SK-N-SH (cell line): ENCODE measurements at regions not wholly inside any gene's neighbourhood (a gene's known extent, or its start where the extent isn't known, plus 50 kb on each side); places are given as distances from the start of the nearest gene placed in this dataset.

Experiments
- GABPA ChIP-seq: IDR thresholded peaks from 2 replicates; pipeline ENCODE4 v1.4.0; 2012; ENCODE audit warnings: low read depth, mild to moderate bottlenecking
- GATA2 ChIP-seq: sonication (generic); formaldehyde crosslinking; IDR thresholded peaks from 2 replicates; pipeline ENCODE4 v1.5.0; 2020; ENCODE audit warnings: mild to moderate bottlenecking, missing genetic modification reagents
- MXI1 ChIP-seq: IDR thresholded peaks from 2 replicates; pipeline ENCODE4 v1.6.1; 2012; ENCODE audit warnings: mild to moderate bottlenecking, low read depth, low read length, improper control_type of control experiment
- POLR2AphosphoS5 ChIP-seq: IDR thresholded peaks from 2 replicates; pipeline ENCODE4 v1.6.1; 2012; ENCODE audit warnings: low read depth, low read length
- RAD21 ChIP-seq: IDR thresholded peaks from 2 replicates; pipeline ENCODE4 v1.6.1; 2012; ENCODE audit warnings: mild to moderate bottlenecking, low read length
- SIN3A ChIP-seq: IDR thresholded peaks from 2 replicates; pipeline ENCODE4 v1.6.1; 2012; ENCODE audit warnings: low read depth, mild to moderate bottlenecking, low read length, moderate library complexity, borderline replicate concordance
- SMC3 ChIP-seq: IDR thresholded peaks from 2 replicates; pipeline ENCODE4 v1.6.1; 2012; ENCODE audit warnings: low read depth, low read length, improper control_type of control experiment
- TAF1 ChIP-seq: IDR thresholded peaks from 2 replicates; pipeline ENCODE4 v1.6.1; 2012; ENCODE audit warnings: low read depth, mild to moderate bottlenecking, low read length, moderate library complexity, borderline replicate concordance
- TF ChIP-seq, protein P1 (sequence below): fragments of 200-600 bp; sonication (generic); IDR thresholded peaks from 2 replicates; pipeline ENCODE4 v1.6.1; 2017; ENCODE audit warnings: antibody characterized with exemption, mild to moderate bottlenecking, moderate library complexity
- TF ChIP-seq, protein P2 (sequence below): IDR thresholded peaks from 2 replicates; pipeline ENCODE4 v1.6.1; 2012; ENCODE audit warnings: mild to moderate bottlenecking, low read depth, low read length, moderate library complexity
- TF ChIP-seq, protein P3 (sequence below): fragments of 150-350 bp; IDR thresholded peaks from 2 replicates; pipeline ENCODE4 v1.6.1; 2017; ENCODE audit warnings: antibody characterized with exemption, low read length, low read depth, borderline replicate concordance

DNA sequence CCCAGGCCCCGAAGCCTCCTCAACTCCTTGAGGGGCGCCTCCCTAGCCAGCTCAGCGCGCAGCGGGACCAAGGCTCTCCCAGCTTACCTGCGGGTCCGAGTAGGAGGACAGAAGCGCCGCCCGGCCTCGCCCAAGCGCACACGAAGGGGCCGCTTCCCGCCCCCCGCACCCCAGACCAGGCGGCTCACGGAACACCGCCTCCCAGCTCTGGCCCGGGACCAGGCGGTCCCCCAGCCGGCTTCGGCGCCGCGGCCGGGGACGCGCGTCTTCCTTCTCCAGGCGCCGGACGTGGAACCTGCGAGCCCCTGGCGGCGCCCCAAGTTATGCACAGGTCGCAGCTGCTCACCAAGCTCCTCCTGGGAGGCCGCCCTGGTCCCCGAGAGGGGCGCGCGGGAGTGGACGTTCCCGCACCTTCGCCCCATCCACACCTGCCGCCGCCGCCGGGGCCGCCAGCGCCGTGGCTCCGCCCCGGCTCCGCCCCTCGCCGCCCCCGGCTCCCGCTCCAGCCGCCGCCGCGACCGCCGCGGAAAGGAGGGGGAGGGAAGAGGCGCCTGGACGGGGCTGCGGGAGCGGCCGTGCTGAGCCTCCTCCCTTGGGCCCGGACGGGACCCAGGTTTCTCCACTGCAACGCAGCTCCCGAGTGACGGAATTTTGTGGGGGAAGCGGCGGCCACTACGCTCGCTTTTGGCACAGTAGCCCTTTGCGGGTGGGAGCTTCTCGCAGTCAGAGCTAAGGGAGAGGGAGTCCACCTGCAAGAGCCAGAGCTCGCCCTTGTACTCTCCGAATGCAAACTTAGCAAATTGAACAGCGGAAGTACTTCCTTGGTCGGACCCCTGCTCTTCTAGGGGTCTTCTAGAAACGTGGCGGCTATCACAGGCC lies 77.5 kb upstream of the IFNE start:
- TF ChIP-seq SIN3A = no peak
- TF ChIP-seq GATA2 (CRISPR knock-in tag) = no peak
- TF ChIP-seq GABPA = no peak
- TF ChIP-seq, protein P1, sequence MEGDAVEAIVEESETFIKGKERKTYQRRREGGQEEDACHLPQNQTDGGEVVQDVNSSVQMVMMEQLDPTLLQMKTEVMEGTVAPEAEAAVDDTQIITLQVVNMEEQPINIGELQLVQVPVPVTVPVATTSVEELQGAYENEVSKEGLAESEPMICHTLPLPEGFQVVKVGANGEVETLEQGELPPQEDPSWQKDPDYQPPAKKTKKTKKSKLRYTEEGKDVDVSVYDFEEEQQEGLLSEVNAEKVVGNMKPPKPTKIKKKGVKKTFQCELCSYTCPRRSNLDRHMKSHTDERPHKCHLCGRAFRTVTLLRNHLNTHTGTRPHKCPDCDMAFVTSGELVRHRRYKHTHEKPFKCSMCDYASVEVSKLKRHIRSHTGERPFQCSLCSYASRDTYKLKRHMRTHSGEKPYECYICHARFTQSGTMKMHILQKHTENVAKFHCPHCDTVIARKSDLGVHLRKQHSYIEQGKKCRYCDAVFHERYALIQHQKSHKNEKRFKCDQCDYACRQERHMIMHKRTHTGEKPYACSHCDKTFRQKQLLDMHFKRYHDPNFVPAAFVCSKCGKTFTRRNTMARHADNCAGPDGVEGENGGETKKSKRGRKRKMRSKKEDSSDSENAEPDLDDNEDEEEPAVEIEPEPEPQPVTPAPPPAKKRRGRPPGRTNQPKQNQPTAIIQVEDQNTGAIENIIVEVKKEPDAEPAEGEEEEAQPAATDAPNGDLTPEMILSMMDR = no peak
- TF ChIP-seq MXI1 = no peak
- TF ChIP-seq, protein P2, sequence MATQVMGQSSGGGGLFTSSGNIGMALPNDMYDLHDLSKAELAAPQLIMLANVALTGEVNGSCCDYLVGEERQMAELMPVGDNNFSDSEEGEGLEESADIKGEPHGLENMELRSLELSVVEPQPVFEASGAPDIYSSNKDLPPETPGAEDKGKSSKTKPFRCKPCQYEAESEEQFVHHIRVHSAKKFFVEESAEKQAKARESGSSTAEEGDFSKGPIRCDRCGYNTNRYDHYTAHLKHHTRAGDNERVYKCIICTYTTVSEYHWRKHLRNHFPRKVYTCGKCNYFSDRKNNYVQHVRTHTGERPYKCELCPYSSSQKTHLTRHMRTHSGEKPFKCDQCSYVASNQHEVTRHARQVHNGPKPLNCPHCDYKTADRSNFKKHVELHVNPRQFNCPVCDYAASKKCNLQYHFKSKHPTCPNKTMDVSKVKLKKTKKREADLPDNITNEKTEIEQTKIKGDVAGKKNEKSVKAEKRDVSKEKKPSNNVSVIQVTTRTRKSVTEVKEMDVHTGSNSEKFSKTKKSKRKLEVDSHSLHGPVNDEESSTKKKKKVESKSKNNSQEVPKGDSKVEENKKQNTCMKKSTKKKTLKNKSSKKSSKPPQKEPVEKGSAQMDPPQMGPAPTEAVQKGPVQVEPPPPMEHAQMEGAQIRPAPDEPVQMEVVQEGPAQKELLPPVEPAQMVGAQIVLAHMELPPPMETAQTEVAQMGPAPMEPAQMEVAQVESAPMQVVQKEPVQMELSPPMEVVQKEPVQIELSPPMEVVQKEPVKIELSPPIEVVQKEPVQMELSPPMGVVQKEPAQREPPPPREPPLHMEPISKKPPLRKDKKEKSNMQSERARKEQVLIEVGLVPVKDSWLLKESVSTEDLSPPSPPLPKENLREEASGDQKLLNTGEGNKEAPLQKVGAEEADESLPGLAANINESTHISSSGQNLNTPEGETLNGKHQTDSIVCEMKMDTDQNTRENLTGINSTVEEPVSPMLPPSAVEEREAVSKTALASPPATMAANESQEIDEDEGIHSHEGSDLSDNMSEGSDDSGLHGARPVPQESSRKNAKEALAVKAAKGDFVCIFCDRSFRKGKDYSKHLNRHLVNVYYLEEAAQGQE = no peak
- no peak for TF ChIP-seq SMC3
- TF ChIP-seq POLR2AphosphoS5 = no peak
- TF ChIP-seq, protein P3, sequence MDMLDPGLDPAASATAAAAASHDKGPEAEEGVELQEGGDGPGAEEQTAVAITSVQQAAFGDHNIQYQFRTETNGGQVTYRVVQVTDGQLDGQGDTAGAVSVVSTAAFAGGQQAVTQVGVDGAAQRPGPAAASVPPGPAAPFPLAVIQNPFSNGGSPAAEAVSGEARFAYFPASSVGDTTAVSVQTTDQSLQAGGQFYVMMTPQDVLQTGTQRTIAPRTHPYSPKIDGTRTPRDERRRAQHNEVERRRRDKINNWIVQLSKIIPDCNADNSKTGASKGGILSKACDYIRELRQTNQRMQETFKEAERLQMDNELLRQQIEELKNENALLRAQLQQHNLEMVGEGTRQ = no peak
- no peak for TF ChIP-seq TAF1
- no peak for TF ChIP-seq RAD21
